Glutamatergic neuron (in vitro differentiated cells): ENCODE measurements at regions not wholly inside any gene's neighbourhood (a gene's known extent, or its start where the extent isn't known, plus 50 kb on each side); places are given as distances from the start of the nearest gene placed in this dataset.

ENCODE experiments used
- DNase-seq: peaks from one replicate; pipeline ENCODE4 v3.0.0; 2022
- H3K27ac Mint-ChIP-seq: one replicate; pipeline ENCODE4 v1.8.0; 2020; ENCODE audit warnings: mild to moderate bottlenecking, mixed read lengths, inconsistent platforms; ENCODE audit not compliant: unreplicated experiment
- H3K27me3 Mint-ChIP-seq: one replicate; pipeline ENCODE4 v1.8.0; 2020; ENCODE audit warnings: mild to moderate bottlenecking, moderate library complexity, mixed read lengths, inconsistent platforms; ENCODE audit not compliant: unreplicated experiment
- H3K36me3 Mint-ChIP-seq: one replicate; pipeline ENCODE4 v1.8.0; 2020; ENCODE audit warnings: mild to moderate bottlenecking, mixed read lengths, inconsistent platforms; ENCODE audit not compliant: unreplicated experiment
- H3K4me1 Mint-ChIP-seq: one replicate; pipeline ENCODE4 v1.8.0; 2020; ENCODE audit warnings: mild to moderate bottlenecking, low read depth, mixed read lengths, inconsistent platforms; ENCODE audit not compliant: unreplicated experiment
- H3K4me3 Mint-ChIP-seq: one replicate; pipeline ENCODE4 v1.8.0; 2020; ENCODE audit warnings: mild to moderate bottlenecking, mixed read lengths, inconsistent platforms; ENCODE audit not compliant: unreplicated experiment
- H3K9me3 Mint-ChIP-seq: one replicate; pipeline ENCODE4 v1.8.0; 2020; ENCODE audit warnings: mild to moderate bottlenecking, moderate library complexity, mixed read lengths, inconsistent platforms; ENCODE audit not compliant: unreplicated experiment
- TF ChIP-seq, protein P1 (sequence below): fragments of 200-600 bp; sonication (generic); IDR thresholded peaks from one replicate; pipeline ENCODE4 v1.5.0; 2021; ENCODE audit not compliant: partially characterized antibody, unreplicated experiment

DNA sequence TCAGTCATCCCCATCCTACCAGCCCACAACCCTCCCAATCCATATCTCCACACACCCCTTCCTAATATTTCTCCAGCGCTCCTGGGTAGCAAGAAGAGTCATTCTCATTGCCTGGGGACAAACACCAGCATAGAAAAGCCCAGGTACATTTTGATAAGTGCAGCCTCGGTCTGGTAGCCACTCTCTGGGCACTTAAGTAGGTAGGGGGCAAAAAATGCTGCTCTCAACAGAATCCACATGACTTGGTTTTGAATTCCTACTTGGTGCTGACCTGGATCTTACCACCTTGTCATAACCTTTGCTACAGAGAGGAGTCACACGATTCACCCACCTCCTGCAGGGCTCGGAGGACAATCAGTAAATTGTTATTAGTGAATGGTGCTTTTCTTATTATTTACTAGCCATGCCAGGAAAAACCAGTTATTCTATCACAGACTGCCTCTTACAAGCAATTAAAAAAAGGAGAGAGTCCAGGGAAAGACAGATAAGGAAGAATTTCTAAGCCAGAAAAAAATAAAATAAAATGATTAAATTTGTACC lies 249.1 kb downstream of the LY86 start:
- no peaks in the 10 kb centered on the region for H3K36me3 Mint-ChIP-seq
- no peak for DNase-seq
- peaks cover 4% of the 10 kb centered on the region for H3K4me1 Mint-ChIP-seq
- H3K4me3 Mint-ChIP-seq: no peak overlapping the region
- TF ChIP-seq, protein P1, sequence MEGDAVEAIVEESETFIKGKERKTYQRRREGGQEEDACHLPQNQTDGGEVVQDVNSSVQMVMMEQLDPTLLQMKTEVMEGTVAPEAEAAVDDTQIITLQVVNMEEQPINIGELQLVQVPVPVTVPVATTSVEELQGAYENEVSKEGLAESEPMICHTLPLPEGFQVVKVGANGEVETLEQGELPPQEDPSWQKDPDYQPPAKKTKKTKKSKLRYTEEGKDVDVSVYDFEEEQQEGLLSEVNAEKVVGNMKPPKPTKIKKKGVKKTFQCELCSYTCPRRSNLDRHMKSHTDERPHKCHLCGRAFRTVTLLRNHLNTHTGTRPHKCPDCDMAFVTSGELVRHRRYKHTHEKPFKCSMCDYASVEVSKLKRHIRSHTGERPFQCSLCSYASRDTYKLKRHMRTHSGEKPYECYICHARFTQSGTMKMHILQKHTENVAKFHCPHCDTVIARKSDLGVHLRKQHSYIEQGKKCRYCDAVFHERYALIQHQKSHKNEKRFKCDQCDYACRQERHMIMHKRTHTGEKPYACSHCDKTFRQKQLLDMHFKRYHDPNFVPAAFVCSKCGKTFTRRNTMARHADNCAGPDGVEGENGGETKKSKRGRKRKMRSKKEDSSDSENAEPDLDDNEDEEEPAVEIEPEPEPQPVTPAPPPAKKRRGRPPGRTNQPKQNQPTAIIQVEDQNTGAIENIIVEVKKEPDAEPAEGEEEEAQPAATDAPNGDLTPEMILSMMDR: no peak
- H3K9me3 Mint-ChIP-seq: no peaks in the 10 kb centered on the region
- H3K27me3 Mint-ChIP-seq: peaks cover 4% of the 10 kb centered on the region
- H3K27ac Mint-ChIP-seq: no peak overlapping the region

DNA sequence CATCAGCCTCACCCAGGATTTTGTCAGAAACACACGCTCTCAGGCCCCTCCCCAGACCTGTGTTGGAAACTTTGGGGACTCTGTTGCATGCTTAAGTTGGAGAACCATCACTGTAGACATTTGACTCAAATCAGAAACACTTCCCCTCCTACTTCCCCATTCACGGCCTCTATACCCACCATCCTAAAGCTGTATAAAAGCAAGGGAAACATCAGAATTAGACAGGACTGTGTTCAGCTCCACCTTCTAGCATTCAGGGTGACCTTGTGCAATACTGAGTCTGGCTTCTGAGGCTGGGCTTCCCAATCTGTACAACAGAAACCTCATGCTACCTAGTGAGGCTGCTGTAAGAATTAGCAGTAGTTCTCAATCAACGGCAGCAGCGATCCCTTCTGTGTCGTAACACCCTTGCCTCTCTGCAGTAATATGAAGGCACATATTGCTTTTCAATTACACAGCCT lies 252.3 kb downstream of the LY86 start:
- H3K4me1 Mint-ChIP-seq: no peaks in the 10 kb centered on the region
- no peaks in the 10 kb centered on the region for H3K36me3 Mint-ChIP-seq
- H3K27me3 Mint-ChIP-seq: peaks cover 2% of the 10 kb centered on the region
- H3K27ac Mint-ChIP-seq: no peak overlapping the region
- no peak overlapping the region for H3K4me3 Mint-ChIP-seq
- TF ChIP-seq, protein P1: no peak
- no peak for DNase-seq
- H3K9me3 Mint-ChIP-seq: no peaks in the 10 kb centered on the region

DNA sequence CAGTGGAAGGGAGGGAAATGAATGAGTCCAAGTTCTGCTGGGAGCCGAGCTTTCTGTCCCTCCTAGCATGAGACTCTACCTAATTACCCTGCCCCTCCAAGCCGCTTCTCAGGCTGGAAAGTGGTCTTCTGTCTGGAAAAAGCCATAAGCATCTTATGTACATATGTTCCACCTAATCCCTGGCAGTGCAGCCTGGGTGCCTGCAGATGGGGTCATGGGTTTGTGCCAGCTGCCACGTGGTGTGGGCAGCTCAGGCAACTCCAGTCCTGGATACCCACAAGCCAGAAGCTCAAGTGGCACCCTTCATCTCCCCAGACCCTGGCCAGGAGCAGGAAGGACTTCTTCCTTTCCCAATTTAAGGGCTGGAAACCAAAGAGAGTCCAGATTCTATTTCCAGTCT lies 253.1 kb downstream of the LY86 start:
- H3K27me3 Mint-ChIP-seq: peaks cover 2% of the 10 kb centered on the region
- H3K27ac Mint-ChIP-seq: no peak overlapping the region
- no peaks in the 10 kb centered on the region for H3K9me3 Mint-ChIP-seq
- H3K4me3 Mint-ChIP-seq: no peak overlapping the region
- DNase-seq: no peak
- H3K4me1 Mint-ChIP-seq: no peaks in the 10 kb centered on the region
- H3K36me3 Mint-ChIP-seq: no peaks in the 10 kb centered on the region
- TF ChIP-seq, protein P1: no peak

DNA sequence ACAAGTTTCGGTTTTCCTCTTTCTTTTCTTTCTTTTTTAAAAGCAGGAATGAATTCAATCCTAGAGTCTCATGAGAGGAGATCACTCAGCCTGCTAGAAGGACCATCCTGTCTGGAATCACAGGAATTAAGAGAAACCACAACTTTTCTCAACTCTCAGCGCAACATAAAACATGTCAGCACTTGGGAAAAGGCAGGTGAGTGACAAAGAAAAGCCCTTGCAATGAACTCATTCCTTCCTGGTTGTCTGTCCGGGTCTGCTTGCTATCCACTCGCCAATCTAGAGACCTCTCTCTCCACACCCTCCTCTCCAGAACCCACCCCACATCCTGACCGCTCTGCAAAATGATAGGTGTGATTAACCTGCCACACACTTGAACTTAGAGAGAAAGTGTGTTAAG lies 253.8 kb downstream of the LY86 start:
- H3K4me3 Mint-ChIP-seq: no peak overlapping the region
- peaks cover 2% of the 10 kb centered on the region for H3K27me3 Mint-ChIP-seq
- TF ChIP-seq, protein P1: no peak
- H3K36me3 Mint-ChIP-seq: no peaks in the 10 kb centered on the region
- H3K27ac Mint-ChIP-seq: no peak overlapping the region
- no peak for DNase-seq
- no peaks in the 10 kb centered on the region for H3K9me3 Mint-ChIP-seq
- no peaks in the 10 kb centered on the region for H3K4me1 Mint-ChIP-seq

DNA sequence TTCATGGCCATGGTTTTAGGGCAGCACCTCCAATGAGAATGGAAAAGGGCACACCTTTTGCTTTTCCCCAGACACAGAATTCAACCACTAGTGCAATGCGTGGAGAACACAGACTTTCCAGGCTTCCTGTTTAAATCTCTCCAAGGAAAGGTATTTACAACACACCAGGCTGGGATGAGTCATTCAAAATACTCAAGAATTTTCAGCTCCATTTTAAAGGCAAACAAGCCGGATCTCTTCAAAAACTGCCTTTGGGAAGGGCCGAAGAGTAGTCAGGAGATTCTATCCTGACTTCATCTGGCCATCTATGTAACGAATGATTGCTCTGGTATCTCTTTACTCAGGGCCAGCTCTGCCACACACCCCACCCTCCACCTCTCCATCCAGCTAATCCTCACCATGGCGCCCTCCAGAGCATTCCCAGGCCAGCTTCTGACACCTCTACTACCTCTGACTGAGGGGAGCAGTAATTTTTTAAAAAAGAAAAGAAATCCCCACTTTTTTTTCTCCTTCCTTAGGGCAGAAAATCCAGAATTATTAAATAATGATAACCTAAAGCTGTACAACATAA lies 254.6 kb downstream of the LY86 start:
- Mint-ChIP-seq H3K9me3 (no peaks in the 10 kb centered on the region), H3K4me3 (no peak overlapping the region), H3K27me3 (no peaks in the 10 kb centered on the region), H3K27ac (no peak overlapping the region), H3K36me3 (no peaks in the 10 kb centered on the region), H3K4me1 (no peaks in the 10 kb centered on the region)
- TF ChIP-seq, protein P1: no peak
- no peak for DNase-seq
